Lung (tissue), 11 donors: ENCODE measurements at regions not wholly inside any gene's neighbourhood (a gene's known extent, or its start where the extent isn't known, plus 50 kb on each side); places are given as distances from the start of the nearest gene placed in this dataset.

Source experiments
- ATAC-seq: fragments of 200-7000 bp; cut with Tn5 transposase; one replicate; pipeline ENCODE4 v1.9.1; 2020; ENCODE audit warnings: moderate number of reproducible peaks; ENCODE audit not compliant: insufficient read depth, low FRiP score
- DNase-seq, 3 donors: peaks; one replicate each; pipeline ENCODE4 v3.0.0-alpha.2; 2013 to 2017
- H3K27ac ChIP-seq, 2 donors: one replicate each; pipeline ENCODE4 v1.5.1; 2013; ENCODE audit warnings: mild to moderate bottlenecking in 2 of 2, moderate library complexity in 2 of 2, control low read depth in 1 of 2, inconsistent platforms in 1 of 2, low read depth in 1 of 2, low read length in 1 of 2
- H3K27me3 ChIP-seq, 3 donors: one replicate each; pipeline ENCODE4 v1.5.1; 2013; ENCODE audit warnings: low read length in 2 of 3; ENCODE audit not compliant: control insufficient read depth in 3 of 3, insufficient read depth in 3 of 3
- H3K36me3 ChIP-seq, 4 donors: one replicate each; pipeline ENCODE4 v1.5.1; 2013; ENCODE audit warnings: low read length in 4 of 4, mild to moderate bottlenecking in 1 of 4, moderate library complexity in 1 of 4; ENCODE audit not compliant: control insufficient read depth in 4 of 4, insufficient read depth in 4 of 4
- H3K4me1 ChIP-seq, 5 donors: one replicate each; pipeline ENCODE4 v1.5.1; 2013; ENCODE audit warnings: low read length in 5 of 5, mild to moderate bottlenecking in 2 of 5, moderate library complexity in 1 of 5; ENCODE audit not compliant: control insufficient read depth in 5 of 5, insufficient read depth in 5 of 5
- H3K4me3 ChIP-seq: one replicate; pipeline ENCODE4 v1.5.1; 2013; ENCODE audit warnings: mild to moderate bottlenecking, control low read depth, moderate library complexity
- H3K9ac ChIP-seq, 2 donors: one replicate each; pipeline ENCODE4 v1.5.1; 2013; ENCODE audit warnings: low read length in 2 of 2, control low read depth in 1 of 2; ENCODE audit not compliant: insufficient read depth in 1 of 2
- H3K9me3 ChIP-seq, 4 donors: one replicate each; pipeline ENCODE4 v1.5.1; 2013; ENCODE audit warnings: low read length in 3 of 4, mild to moderate bottlenecking in 1 of 4, moderate library complexity in 1 of 4; ENCODE audit not compliant: control insufficient read depth in 4 of 4, insufficient read depth in 3 of 4
- CTCF ChIP-seq: IDR thresholded peaks from 2 replicates; pipeline ENCODE4 v1.5.1; 2012; ENCODE audit warnings: mild to moderate bottlenecking; ENCODE audit errors: control extremely low read depth, extremely low read depth
- WGBS, 2 donors: extraction: QIAGEN DNeasy Blood & Tissue Kit; methylation state at CpG; one replicate each; pipeline ENCODE4 v1.1.7; 2013; 5-methylcytosine and 5-hydroxymethylcytosine counted together
- donor health status: control.
- donor health status: control.
- donor health status: Bipolar disorder and iron deficiency.
- donor health status: healthy.
- donor health status: DM: yes; HTN: yes; CAD: no.

- Histone ChIP-seq H3K9ac (no peak overlapping the region), H3K4me1 (no peaks in the 10 kb centered on the region), H3K4me3 (no peak overlapping the region), H3K36me3 (no peaks in the 10 kb centered on the region), H3K9me3 (peaks cover 0 to 3% (median 0%) of the 10 kb centered on the region in 4 donors), H3K27ac (no peak overlapping the region), H3K27me3 (no peaks in the 10 kb centered on the region)
- ATAC-seq (no peak), DNase-seq (no peak)
- no peak for TF ChIP-seq CTCF
- WGBS, 2 donors = 83 to 87% methylated on average over 1 of the region's 1 CpG
These were observed 675.5 kb downstream of the XPNPEP1 start for GRCh38 chr10:109247814-109248213.

GRCh38 chr10:109245821-109246220 is 677.5 kb downstream of the XPNPEP1 start:
- H3K9me3 ChIP-seq = peaks cover 0 to 3% (median 0%) of the 10 kb centered on the region in 4 donors
- ATAC-seq = no peak
- no peaks in the 10 kb centered on the region for H3K27me3 ChIP-seq
- no peaks in the 10 kb centered on the region for H3K4me1 ChIP-seq
- no peak overlapping the region for H3K27ac ChIP-seq
- no peak overlapping the region for H3K4me3 ChIP-seq
- DNase-seq = no peak
- no peak overlapping the region for H3K9ac ChIP-seq
- H3K36me3 ChIP-seq = no peaks in the 10 kb centered on the region
- TF ChIP-seq CTCF = no peak
- 85 to 97% methylated on average over 1 of the region's 1 CpG for WGBS, 2 donors

- H3K4me1 ChIP-seq = no peaks in the 10 kb centered on the region
- H3K4me3 ChIP-seq = no peak overlapping the region
- no peak for TF ChIP-seq CTCF
- no peaks in the 10 kb centered on the region for H3K36me3 ChIP-seq
- ATAC-seq = no peak
- H3K27me3 ChIP-seq = no peaks in the 10 kb centered on the region
- peak in 2 of 3 donors; percentile 5 to 15 for DNase-seq
- H3K9me3 ChIP-seq = peaks cover 0 to 3% (median 0%) of the 10 kb centered on the region in 4 donors
- no peak overlapping the region for H3K9ac ChIP-seq
- H3K27ac ChIP-seq = no peak overlapping the region
These were observed 683.9 kb downstream of the XPNPEP1 start for GRCh38 chr10:109239371-109239770.

- H3K27ac ChIP-seq = no peak overlapping the region
- WGBS, 2 donors = 77 to 79% methylated on average over 4 of the region's 4 CpGs
- no peaks in the 10 kb centered on the region for H3K9me3 ChIP-seq
- no peaks in the 10 kb centered on the region for H3K4me1 ChIP-seq
- ATAC-seq (no peak), DNase-seq (no peak)
- no peak overlapping the region for H3K9ac ChIP-seq
- H3K36me3 ChIP-seq = no peaks in the 10 kb centered on the region
- no peak overlapping the region for H3K4me3 ChIP-seq
- TF ChIP-seq CTCF = no peak
- no peaks in the 10 kb centered on the region for H3K27me3 ChIP-seq
These were observed 685.6 kb downstream of the XPNPEP1 start for GRCh38 chr10:109237682-109238081.
